ENCODE measurements at regions not wholly inside any gene's neighbourhood (a gene's known extent, or its start where the extent isn't known, plus 50 kb on each side); places are given as distances from the start of the nearest gene placed in this dataset.

DNA sequence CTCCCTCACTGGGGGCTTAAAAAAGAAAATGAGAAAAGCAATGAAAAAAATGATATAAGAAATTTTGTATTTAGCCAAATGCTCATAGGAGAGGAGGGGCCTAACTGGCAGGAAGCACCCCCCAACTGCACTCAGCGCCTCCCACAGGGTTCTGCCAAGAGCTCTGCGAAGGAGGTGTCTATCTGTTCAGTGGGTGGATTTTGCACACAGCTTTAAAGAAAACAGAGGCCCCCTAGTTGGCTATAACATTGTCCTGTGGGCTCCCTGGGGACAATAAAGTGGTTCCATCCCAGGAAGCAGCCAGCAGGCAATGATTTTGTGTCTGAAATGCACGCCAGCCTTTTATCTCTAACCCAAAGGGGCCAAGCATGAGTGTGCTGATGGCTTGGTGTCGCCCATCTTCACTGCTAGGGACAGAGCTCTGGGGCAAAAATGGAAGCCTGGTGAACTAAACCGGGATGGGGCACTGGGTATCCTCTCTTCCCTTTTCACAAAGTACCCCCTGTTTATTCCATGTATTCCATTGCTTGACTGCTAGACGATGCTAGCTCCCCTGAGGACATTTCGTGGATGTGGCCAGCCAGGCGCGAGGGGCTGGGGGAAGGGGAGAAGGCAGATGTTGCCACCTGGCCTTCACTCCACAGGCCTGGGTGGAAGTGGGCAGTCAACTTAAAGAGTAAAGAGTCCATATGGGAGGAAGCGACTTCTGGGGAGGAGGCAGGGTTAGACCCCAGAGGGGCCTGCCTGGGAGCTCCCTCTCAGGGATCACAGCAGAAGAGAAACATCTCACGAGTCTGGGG, 205.7 kb downstream of the CYP26B1 start:
- CTCF ChIA-PET: interaction anchor here (1.6 kb wide), 1 partner anchor 18 kb away, joined by 4 read pairs; no protein-coding TSS in a partner anchor
- Mint-ChIP-seq H3K27ac (no peak overlapping the region), H3K4me3 (no peak overlapping the region), H3K27me3 (peaks cover 11% of the 10 kb centered on the region), H3K9me3 (no peaks in the 10 kb centered on the region), H3K4me1 (ENCODE audit: low read depth) (no peaks in the 10 kb centered on the region), H3K36me3 (no peaks in the 10 kb centered on the region)
- POLR2A ChIA-PET: no interaction called here
- intact Hi-C loops (cut with micrococcal nuclease): no loop called here
- DNase-seq: no peak

DNA sequence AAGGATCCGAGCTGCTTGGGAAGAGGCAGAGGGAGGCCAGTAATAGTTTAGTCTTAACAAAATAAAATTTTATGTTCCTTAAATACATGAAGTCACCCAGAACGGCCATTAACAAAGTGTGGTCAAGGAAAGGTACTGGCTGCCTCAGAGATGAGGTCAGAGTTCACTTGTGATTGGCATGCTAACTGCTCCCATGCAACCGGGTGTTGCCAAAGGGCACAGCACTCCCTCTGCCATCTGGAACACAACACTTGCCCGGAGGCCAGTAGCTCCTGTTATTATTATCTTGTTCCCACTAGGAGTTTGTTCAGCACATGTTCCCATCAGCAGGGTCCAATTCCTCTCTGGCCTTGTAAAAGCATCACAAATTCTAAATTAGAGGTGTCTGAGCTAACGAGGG, 207.0 kb downstream of the CYP26B1 start:
- DNase-seq: no peak
- H3K4me3 Mint-ChIP-seq: no peak overlapping the region
- no peak overlapping the region for H3K27ac Mint-ChIP-seq
- CTCF ChIA-PET: interaction anchor here (1.6 kb wide), 1 partner anchor 17 kb away, joined by 4 read pairs; no protein-coding TSS in a partner anchor
- POLR2A ChIA-PET: no interaction called here
- intact Hi-C loops (cut with micrococcal nuclease): no loop called here
- no peaks in the 10 kb centered on the region for H3K9me3 Mint-ChIP-seq
- no peaks in the 10 kb centered on the region for H3K4me1 Mint-ChIP-seq (ENCODE audit: low read depth)
- H3K27me3 Mint-ChIP-seq: peaks cover 11% of the 10 kb centered on the region
- no peaks in the 10 kb centered on the region for H3K36me3 Mint-ChIP-seq

DNA sequence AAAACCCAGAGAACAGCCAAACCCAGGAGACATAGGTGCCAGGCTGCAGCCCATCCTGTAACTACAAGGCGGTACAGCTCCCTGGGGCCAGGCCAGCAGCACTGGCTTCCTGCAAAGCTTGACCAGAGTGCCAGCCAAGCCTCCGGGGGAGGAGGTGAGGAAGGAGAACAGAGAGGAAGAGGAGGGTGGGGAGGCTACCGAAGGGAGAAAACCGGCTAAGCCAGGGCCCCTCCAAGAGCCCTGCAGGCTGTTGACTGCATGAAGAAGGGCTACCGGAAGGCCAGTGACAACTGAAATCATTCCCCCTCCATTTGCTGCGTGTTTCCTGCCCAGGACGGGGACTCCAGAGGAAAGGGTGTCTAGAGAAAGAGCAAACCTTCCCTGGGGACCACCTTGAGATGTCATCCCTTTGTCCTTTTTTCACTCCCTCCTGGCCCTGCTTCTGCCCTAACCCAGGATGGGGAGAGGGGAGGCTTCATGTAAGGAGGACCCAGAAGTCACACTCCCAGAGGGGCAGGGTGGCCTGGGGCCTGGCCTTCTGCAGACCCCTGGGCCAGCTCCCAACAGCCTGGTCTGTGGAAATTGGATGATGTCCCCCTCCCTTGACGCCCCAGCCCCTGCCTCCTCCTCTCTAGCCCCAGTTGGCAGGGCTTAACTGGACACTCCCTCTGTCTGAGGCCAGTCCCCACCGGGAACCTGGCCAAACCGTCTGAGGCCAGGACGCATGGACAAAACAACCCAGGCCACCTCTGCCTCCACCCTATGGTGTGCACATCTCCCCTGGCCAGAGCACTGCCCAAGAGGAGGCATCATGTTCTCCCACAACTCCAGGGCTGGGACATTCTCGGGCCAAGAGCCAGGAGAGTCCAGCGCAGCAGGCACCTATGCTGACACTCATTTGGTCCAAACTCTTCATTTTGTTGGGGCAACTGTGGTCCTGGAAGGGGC, 207.8 kb downstream of the CYP26B1 start:
- no peak for DNase-seq
- H3K27me3 Mint-ChIP-seq: peaks cover 11% of the 10 kb centered on the region
- H3K4me3 Mint-ChIP-seq: no peak overlapping the region

DNA sequence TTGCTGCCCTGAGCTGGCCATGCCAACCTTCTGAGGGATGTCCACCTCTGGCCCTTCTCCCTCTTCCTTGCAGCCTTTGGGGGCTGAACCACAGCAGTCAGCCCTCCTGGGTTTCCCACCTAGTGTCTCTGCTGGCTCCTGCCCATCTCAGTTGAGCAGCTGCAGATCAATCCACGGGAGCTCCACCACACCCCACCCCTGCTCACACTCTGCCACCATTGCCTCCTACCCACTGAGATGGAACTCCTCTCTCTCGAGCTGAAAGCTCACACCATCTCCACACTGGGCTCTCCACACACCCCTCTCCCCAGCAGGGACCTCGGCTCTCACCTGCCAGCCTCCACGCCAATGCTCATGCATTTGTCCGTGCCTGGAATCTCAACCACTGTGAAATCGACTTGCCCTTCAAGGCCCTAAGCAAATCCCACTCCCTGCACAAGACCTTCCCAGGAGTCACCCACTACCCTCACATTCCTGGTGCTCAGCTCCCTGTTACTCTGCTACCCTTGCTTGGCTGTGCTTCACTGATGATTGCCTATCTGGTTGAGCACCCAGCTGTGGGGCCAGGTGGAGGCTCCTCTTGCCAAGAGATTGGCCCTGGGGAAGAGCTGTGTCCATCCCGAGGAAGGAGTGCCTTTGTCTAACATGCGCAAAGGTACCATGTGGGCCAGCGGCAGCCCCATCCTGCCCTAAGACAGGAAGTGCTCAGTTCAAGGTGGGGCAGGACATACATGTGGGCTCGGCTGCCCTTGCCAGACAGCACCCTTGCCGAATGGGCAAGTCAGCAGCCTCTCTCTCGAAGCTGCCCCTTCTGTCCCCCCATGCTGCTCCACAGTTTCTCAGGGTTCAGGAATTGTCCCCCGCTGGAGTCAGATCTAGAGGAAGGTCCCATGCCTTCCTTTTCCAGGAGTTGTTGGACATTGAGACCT, 208.7 kb downstream of the CYP26B1 start:
- Mint-ChIP-seq H3K27ac (no peak overlapping the region), H3K4me1 (ENCODE audit: low read depth) (no peaks in the 10 kb centered on the region), H3K27me3 (peaks cover 10% of the 10 kb centered on the region), H3K9me3 (no peaks in the 10 kb centered on the region), H3K4me3 (no peak overlapping the region), H3K36me3 (no peaks in the 10 kb centered on the region)
- no peak for DNase-seq
- CTCF ChIA-PET: interaction anchor here (0.6 kb wide), 2 partner anchors 395 to 792 kb away, joined by 3 read pairs; no protein-coding TSS in a partner anchor
- intact Hi-C loops (cut with micrococcal nuclease): no loop called here
- POLR2A ChIA-PET: no interaction called here

More for the DNA sequence above, 207.8 kb downstream of the CYP26B1 start:
- intact Hi-C loops (cut with micrococcal nuclease): no loop called here
- no peak overlapping the region for H3K27ac Mint-ChIP-seq
- ChIA-PET POLR2A (no interaction called here), CTCF (interaction anchor here (0.6 kb wide), 1 partner anchor 394 kb away, joined by 3 read pairs; no protein-coding TSS in a partner anchor)
- H3K4me1 Mint-ChIP-seq (ENCODE audit: low read depth): no peaks in the 10 kb centered on the region
- no peaks in the 10 kb centered on the region for H3K9me3 Mint-ChIP-seq
- H3K36me3 Mint-ChIP-seq: no peaks in the 10 kb centered on the region

DNA sequence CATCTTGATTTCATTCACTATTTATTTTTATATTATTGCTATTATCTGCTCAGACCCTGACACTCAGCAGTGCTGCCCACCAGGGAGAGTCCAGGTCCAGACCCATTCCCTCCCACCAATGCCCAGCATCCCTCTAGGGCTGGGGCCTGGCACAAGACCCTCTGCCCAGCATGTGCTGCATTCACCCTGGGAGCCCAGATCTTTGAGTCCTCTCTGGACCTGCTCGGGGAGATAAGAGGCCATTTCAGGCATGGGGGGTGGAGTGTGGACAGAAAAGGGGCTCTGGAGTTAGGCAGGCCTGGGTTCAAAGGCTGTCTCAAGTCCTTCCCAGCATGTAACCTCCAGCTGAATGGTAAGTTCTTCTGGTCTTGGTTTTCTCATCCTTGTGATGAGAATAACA, 209.6 kb downstream of the CYP26B1 start:
- no peak overlapping the region for H3K27ac Mint-ChIP-seq
- H3K4me1 Mint-ChIP-seq (ENCODE audit: low read depth): no peaks in the 10 kb centered on the region
- peaks cover 5% of the 10 kb centered on the region for H3K27me3 Mint-ChIP-seq
- no peaks in the 10 kb centered on the region for H3K36me3 Mint-ChIP-seq
- H3K9me3 Mint-ChIP-seq: no peaks in the 10 kb centered on the region
- CTCF ChIA-PET: no interaction called here
- POLR2A ChIA-PET: no interaction called here
- intact Hi-C loops (cut with micrococcal nuclease): no loop called here
- no peak overlapping the region for H3K4me3 Mint-ChIP-seq
- no peak for DNase-seq

DNA sequence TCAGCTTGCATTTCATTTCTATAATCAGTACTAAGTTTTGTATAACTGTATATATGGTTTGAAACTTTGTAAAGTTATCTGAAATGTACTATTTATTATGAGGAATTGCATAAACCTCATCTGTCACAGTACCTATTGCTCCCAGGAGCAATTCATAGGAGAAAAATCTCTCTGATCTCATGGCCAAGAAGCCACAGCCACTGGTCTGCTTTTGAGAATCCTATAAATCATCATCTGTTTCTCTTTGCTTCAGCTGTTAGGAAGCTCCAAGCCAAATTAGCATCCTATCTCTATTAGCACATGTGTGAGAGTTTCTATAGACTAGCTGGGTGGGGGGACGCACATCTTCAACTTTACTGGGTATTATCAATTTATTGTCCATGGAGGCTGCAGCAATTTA, 210.3 kb downstream of the CYP26B1 start:
- CTCF ChIA-PET: no interaction called here
- Mint-ChIP-seq H3K4me3 (no peak overlapping the region), H3K27me3 (peaks cover 6% of the 10 kb centered on the region), H3K4me1 (ENCODE audit: low read depth) (no peaks in the 10 kb centered on the region), H3K9me3 (no peaks in the 10 kb centered on the region), H3K36me3 (no peaks in the 10 kb centered on the region), H3K27ac (no peak overlapping the region)
- no peak for DNase-seq
- POLR2A ChIA-PET: no interaction called here
- intact Hi-C loops (cut with micrococcal nuclease): no loop called here

DNA sequence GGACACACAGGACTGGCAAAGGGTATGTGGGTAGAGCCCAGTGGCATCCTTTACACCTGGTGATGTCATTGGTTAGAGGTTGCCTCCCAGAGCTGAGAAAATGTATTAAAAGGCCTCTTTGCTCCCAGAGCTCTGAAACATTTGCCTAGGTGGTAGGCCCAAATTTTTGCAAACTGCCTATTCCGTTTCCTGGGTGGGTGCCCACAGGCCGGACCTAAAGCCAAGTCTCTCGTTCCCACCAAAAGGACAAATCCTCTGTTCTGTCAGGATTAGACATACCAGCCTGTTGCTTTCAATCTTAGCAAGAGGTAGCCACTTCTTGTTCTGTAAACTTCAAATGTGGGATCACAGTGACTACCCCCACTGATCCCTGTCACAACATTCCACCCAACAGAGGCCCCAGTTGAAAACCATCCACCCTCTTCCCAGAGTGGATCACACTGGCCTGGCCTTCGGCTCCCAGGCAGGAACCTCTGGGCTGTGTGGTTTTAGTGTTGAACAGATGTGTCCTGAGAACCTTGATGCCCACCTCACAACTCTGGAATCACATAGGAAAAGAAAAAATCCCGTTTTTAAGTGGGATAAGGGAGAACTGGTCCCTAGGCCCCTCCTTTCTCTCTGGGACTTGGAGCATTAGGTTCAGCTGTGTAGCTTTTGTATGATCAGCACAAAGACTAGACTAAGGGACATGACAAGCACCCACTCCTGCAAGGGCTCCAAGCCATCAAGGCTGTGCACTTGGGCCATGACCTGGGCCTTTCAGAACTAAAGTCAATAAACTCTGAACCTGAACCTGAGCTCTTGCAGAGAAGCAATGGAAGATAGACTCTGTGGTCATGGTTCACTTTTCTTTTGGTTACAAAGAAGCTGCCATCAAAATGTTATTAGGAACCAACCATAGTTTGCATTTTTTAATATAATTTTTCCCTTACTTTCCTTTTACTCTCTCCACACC, 211.3 kb downstream of the CYP26B1 start:
- intact Hi-C loops (cut with micrococcal nuclease): no loop called here
- no peaks in the 10 kb centered on the region for H3K9me3 Mint-ChIP-seq
- ChIA-PET POLR2A (no interaction called here), CTCF (interaction anchor here (0.8 to 1.2 kb wide), 3 partner anchors 12 to 14 kb away, joined by 3 to 5 read pairs (median 3); no protein-coding TSS in a partner anchor)
- no peak overlapping the region for H3K27ac Mint-ChIP-seq
- no peak overlapping the region for H3K4me3 Mint-ChIP-seq
- H3K36me3 Mint-ChIP-seq: no peaks in the 10 kb centered on the region
- no peaks in the 10 kb centered on the region for H3K4me1 Mint-ChIP-seq (ENCODE audit: low read depth)
- H3K27me3 Mint-ChIP-seq: peaks cover 6% of the 10 kb centered on the region
- DNase-seq: no peak

DNA sequence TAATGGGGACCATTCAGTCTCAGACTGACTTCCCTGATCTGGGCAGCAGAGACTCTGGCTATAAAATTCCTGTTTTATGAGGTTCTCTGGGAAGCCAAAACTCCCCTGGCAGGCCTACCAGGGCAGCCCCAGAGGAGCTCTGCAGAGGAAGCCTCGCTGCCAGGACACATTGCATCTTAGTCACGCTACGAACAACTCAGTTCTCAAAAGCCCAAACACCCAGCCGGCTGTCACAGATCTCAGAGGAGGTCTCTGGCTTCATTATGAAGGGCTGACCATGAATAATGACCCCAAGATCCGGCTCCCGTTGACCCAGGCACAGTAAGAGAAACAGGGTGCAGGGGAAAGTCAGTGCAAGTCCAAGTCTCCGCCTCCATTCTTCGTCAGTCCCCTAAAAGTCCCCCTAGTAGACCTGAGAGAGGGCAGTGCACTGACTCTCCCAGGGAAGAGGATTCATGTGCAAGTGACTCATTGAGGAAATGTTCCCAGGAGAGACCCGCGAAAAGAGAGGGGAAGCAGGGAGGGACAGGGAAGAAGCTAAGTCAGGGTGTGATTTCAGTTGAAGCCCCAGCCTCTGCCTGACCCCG, 212.3 kb downstream of the CYP26B1 start:
- Mint-ChIP-seq H3K27ac (no peak overlapping the region), H3K4me3 (no peak overlapping the region), H3K4me1 (ENCODE audit: low read depth) (no peaks in the 10 kb centered on the region), H3K27me3 (peaks cover 6% of the 10 kb centered on the region), H3K9me3 (no peaks in the 10 kb centered on the region), H3K36me3 (no peaks in the 10 kb centered on the region)
- ChIA-PET CTCF (interaction anchor here (1.0 to 1.2 kb wide), 2 partner anchors 11 to 13 kb away, joined by 3 to 5 read pairs; no protein-coding TSS in a partner anchor), POLR2A (no interaction called here)
- DNase-seq: no peak
- intact Hi-C loops (cut with micrococcal nuclease): no loop called here

DNA sequence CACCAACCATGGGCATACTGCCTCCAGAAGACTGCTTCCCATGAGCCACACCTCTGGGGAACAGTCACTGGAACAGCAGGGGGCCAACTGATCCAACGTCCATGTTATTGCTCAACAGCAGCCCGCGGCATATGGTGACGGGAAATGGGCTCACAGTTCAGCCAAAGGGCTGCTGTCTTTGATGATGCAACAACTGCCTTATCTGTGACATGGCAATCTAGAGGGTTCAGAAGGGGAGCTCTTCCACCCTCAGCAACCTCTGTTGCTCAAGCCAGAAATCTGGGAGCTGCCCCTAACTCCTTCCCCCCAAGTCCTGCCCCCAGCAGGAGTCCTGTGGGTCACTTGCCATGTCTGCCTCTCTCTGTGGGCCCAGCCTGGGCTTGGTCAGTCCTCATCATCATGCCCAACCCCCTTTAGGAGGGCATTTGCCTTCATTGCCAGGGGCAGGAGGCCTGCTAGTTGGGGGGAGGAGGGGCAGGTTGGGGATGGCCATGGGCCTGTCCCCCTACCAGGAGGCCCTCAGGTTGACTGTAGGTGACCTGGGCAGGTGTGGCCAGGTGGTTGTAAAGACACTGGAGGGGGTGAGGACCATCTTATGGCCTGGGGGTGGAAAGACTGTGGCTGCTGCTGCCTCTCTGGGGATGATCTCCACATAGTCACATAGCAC, 212.9 kb downstream of the CYP26B1 start:
- intact Hi-C loops (cut with micrococcal nuclease): loop anchor here (5.0 kb wide), 1 partner anchor 132 kb away; no protein-coding TSS in a partner anchor
- Mint-ChIP-seq H3K36me3 (no peaks in the 10 kb centered on the region), H3K4me3 (no peak overlapping the region), H3K4me1 (ENCODE audit: low read depth) (no peaks in the 10 kb centered on the region), H3K9me3 (no peaks in the 10 kb centered on the region), H3K27ac (no peak overlapping the region), H3K27me3 (peaks cover 6% of the 10 kb centered on the region)
- CTCF ChIA-PET: interaction anchor here (1.0 to 3.1 kb wide), 4 partner anchors 11 to 645 kb away, joined by 3 to 16 read pairs (median 4); no protein-coding TSS in a partner anchor
- POLR2A ChIA-PET: no interaction called here
- no peak for DNase-seq

DNA sequence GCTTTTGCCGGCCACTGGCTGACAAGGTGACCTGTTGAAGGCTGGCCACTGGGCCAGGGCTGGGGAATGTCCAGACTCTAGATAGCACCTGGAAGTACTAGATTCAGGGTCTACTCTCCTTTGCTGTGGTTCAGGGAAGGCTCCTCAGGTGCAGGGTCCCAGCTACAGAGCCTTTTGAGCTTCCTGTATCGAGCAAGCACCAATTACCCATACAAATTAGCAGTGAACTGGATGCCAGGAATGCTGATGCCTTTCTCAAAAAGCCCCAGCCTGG, 213.4 kb downstream of the CYP26B1 start:
- H3K27ac Mint-ChIP-seq: no peak overlapping the region
- DNase-seq: no peak
- H3K9me3 Mint-ChIP-seq: no peaks in the 10 kb centered on the region
- ChIA-PET POLR2A (no interaction called here), CTCF (interaction anchor here (0.5 to 3.1 kb wide), 5 partner anchors 10 to 646 kb away, joined by 3 to 16 read pairs (median 4); no protein-coding TSS in a partner anchor)
- H3K4me3 Mint-ChIP-seq: no peak overlapping the region
- peaks cover 6% of the 10 kb centered on the region for H3K27me3 Mint-ChIP-seq
- intact Hi-C loops (cut with micrococcal nuclease): loop anchor here (5.0 kb wide), 1 partner anchor 132 kb away; no protein-coding TSS in a partner anchor
- H3K36me3 Mint-ChIP-seq: no peaks in the 10 kb centered on the region
- H3K4me1 Mint-ChIP-seq (ENCODE audit: low read depth): no peaks in the 10 kb centered on the region

All from activated CD4-positive, alpha-beta memory T cell treated with anti-CD3 and anti-CD28 coated beads for 36 hours (primary cell).